ENCODE measurements at regions not wholly inside any gene's neighbourhood (a gene's known extent, or its start where the extent isn't known, plus 50 kb on each side); places are given as distances from the start of the nearest gene placed in this dataset.

DNA sequence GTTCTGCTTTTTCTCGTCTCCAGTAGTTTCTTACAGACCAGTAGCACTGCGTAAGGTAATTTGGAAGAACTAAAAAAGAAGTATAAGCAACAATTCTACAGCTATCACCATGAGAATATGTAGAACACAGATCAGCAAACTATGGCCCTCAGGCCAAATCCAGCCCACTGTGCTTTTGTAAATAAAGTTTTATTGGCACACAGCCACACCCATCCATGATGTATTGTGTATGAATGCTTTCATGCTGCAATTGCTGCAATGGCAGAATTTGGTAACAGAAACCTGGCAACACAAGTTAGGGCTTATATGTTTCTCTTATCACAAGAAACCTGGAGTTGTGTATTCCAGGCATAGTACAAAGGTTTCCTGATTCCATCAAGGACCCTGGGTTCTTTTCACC lies 386.8 kb upstream of the TSHZ2 start:
- Histone ChIP-seq H3K27ac (no peak overlapping the region), H3K9me3 (no peaks in the 10 kb centered on the region), H3K4me3 (no peak overlapping the region), H3K4me1 (no peaks in the 10 kb centered on the region), H3K27me3 (no peaks in the 10 kb centered on the region), H3K36me3 (no peaks in the 10 kb centered on the region)
- WGBS, 2 donors = 94 to 97% methylated on average over 2 of the region's 2 CpGs
- TF ChIP-seq, protein P1, sequence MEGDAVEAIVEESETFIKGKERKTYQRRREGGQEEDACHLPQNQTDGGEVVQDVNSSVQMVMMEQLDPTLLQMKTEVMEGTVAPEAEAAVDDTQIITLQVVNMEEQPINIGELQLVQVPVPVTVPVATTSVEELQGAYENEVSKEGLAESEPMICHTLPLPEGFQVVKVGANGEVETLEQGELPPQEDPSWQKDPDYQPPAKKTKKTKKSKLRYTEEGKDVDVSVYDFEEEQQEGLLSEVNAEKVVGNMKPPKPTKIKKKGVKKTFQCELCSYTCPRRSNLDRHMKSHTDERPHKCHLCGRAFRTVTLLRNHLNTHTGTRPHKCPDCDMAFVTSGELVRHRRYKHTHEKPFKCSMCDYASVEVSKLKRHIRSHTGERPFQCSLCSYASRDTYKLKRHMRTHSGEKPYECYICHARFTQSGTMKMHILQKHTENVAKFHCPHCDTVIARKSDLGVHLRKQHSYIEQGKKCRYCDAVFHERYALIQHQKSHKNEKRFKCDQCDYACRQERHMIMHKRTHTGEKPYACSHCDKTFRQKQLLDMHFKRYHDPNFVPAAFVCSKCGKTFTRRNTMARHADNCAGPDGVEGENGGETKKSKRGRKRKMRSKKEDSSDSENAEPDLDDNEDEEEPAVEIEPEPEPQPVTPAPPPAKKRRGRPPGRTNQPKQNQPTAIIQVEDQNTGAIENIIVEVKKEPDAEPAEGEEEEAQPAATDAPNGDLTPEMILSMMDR (IDR thresholded peaks at IDR 0.05) = no peak
- TF ChIP-seq POLR2A (IDR thresholded peaks at IDR 0.05) = no peak
- no peak for TF ChIP-seq EP300 (IDR thresholded peaks at IDR 0.05)
- DNase-seq (ENCODE audit: low spot score in 2 of 2) = no peak

DNA sequence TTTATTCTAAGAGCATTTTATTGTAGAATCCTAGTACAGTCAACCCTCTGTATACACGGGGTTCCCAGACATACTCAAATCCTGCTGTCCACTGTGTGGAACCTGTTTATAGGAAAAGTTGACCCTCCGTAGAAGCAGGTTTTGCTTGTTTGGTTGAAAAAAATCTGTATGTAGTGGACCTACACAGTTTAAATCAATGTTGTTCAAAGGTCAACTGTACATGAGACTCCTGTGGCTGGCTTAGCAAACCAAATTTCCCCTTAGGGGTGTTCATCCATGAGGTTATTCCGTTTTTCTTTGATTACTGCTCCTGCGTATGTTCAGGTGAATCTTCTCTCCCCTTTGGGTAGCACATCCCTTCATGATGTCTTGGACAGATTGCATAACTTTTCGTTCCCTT lies 387.0 kb upstream of the ZFP64 start:
- Histone ChIP-seq H3K4me1 (no peaks in the 10 kb centered on the region), H3K27ac (no peak overlapping the region), H3K27me3 (no peaks in the 10 kb centered on the region), H3K36me3 (no peaks in the 10 kb centered on the region), H3K9me3 (peaks cover 0 to 4% (median 0%) of the 10 kb centered on the region in 4 donors), H3K4me3 (no peak overlapping the region)
- DNase-seq (ENCODE audit: low spot score in 2 of 2) = no peak
- 76 to 88% methylated on average over 5 of the region's 5 CpGs for WGBS, 2 donors
- TF ChIP-seq POLR2A (IDR thresholded peaks at IDR 0.05) = no peak
- TF ChIP-seq, protein P1 (IDR thresholded peaks at IDR 0.05) = no peak
- TF ChIP-seq EP300 (IDR thresholded peaks at IDR 0.05) = no peak

DNA sequence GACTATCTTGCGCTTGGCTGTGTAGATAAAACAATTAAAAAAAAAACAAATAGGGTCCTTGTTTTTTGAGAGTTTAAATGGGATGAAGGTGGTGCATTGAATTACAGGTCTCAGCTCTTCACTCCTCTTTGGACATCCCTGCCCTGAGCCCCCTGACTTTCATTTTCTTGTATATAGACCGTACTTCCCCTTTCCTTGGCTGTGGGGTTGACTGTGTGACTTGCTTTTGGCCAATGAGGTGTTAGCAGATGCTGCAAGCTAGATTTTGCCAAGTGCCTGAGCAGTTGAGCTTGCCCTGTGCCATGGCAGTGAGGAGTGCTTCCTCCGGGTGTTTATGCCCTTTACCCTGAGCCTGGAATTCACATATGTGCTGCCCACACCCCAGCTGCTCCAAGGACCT lies 386.1 kb upstream of the ZFP64 start:
- Histone ChIP-seq H3K4me3 (no peak overlapping the region), H3K27me3 (no peaks in the 10 kb centered on the region), H3K36me3 (no peaks in the 10 kb centered on the region), H3K27ac (no peak overlapping the region), H3K9me3 (peaks cover 0 to 5% (median 0%) of the 10 kb centered on the region in 4 donors), H3K4me1 (no peaks in the 10 kb centered on the region)
- no peak for DNase-seq (ENCODE audit: low spot score in 2 of 2)
- WGBS, 2 donors = 85 to 89% methylated on average over 3 of the region's 3 CpGs
- no peak for TF ChIP-seq POLR2A (IDR thresholded peaks at IDR 0.05)
- no peak for TF ChIP-seq EP300 (IDR thresholded peaks at IDR 0.05)
- TF ChIP-seq, protein P1 (IDR thresholded peaks at IDR 0.05) = no peak

DNA sequence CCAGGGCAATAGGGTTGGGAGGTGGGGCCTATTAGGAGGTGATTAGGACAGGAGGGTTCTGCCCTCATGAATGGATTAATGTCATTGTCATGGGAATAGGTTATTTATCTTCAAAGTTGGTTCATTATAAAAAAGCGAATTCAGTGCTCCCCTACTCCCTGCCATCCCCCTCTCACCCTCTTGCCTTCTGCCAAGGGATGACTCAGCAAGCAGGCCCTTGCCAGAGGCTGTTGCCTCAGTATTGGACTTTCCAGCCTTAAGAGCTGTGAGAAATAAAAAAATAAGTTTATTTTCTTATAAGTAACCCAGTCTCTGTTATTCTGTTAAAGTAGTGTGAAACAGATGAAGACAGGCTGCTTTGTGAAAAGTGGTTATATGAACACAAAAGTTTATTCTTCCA lies 381.1 kb upstream of the ZFP64 start:
- Histone ChIP-seq H3K27me3 (no peaks in the 10 kb centered on the region), H3K4me3 (no peak overlapping the region), H3K9me3 (peaks cover 0 to 5% (median 0%) of the 10 kb centered on the region in 4 donors), H3K4me1 (no peaks in the 10 kb centered on the region), H3K27ac (no peak overlapping the region), H3K36me3 (no peaks in the 10 kb centered on the region)
- DNase-seq (ENCODE audit: low spot score in 2 of 2) = no peak
- 68 to 71% methylated on average over 1 of the region's 1 CpG for WGBS, 2 donors
- no peak for TF ChIP-seq POLR2A (IDR thresholded peaks at IDR 0.05)
- TF ChIP-seq, protein P1 (IDR thresholded peaks at IDR 0.05) = no peak
- no peak for TF ChIP-seq EP300 (IDR thresholded peaks at IDR 0.05)

DNA sequence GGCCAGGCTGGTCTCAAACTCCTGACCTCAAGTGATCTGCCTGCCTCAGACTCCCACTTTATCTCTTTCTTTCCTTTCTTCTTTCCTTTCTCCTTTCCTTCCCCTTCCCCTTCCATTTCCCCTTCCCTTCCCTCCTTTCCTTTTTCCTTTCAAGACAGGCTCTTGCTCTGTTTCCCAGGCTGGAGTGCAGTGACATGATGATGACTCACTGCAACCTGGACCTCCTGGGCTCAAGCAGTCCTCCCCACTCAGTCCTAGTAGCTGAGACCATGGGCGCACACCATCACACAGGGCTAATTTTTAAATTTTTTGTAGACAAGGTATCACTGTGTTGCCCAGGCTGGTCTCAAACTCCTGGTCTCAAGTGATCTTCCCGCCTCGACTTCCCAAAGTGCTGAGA lies 377.6 kb upstream of the ZFP64 start:
- DNase-seq (ENCODE audit: low spot score in 2 of 2) = no peak
- H3K27me3 ChIP-seq = no peaks in the 10 kb centered on the region
- H3K27ac ChIP-seq = no peak overlapping the region
- peaks cover 0 to 5% (median 0%) of the 10 kb centered on the region in 4 donors for H3K9me3 ChIP-seq
- WGBS, 2 donors = 96% methylated on average over 3 of the region's 3 CpGs
- H3K4me3 ChIP-seq = no peak overlapping the region
- H3K4me1 ChIP-seq = no peaks in the 10 kb centered on the region
- TF ChIP-seq EP300 (IDR thresholded peaks at IDR 0.05) (no peak), POLR2A (IDR thresholded peaks at IDR 0.05) (no peak)
- TF ChIP-seq, protein P1 (IDR thresholded peaks at IDR 0.05) = no peak
- H3K36me3 ChIP-seq = no peaks in the 10 kb centered on the region

Data from tibial nerve (tissue), 4 donors.